Lung (tissue), 11 donors: ENCODE measurements at regions not wholly inside any gene's neighbourhood (a gene's known extent, or its start where the extent isn't known, plus 50 kb on each side); places are given as distances from the start of the nearest gene placed in this dataset.

Source experiments
- ATAC-seq: fragments of 200-7000 bp; cut with Tn5 transposase; one replicate; pipeline ENCODE4 v1.9.1; 2020; ENCODE audit warnings: moderate number of reproducible peaks; ENCODE audit not compliant: insufficient read depth, low FRiP score
- DNase-seq, 3 donors: peaks; one replicate each; pipeline ENCODE4 v3.0.0-alpha.2; 2013 to 2017
- H3K27ac ChIP-seq, 2 donors: one replicate each; pipeline ENCODE4 v1.5.1; 2013; ENCODE audit warnings: mild to moderate bottlenecking in 2 of 2, moderate library complexity in 2 of 2, control low read depth in 1 of 2, inconsistent platforms in 1 of 2, low read depth in 1 of 2, low read length in 1 of 2
- H3K27me3 ChIP-seq, 3 donors: one replicate each; pipeline ENCODE4 v1.5.1; 2013; ENCODE audit warnings: low read length in 2 of 3; ENCODE audit not compliant: control insufficient read depth in 3 of 3, insufficient read depth in 3 of 3
- H3K36me3 ChIP-seq, 4 donors: one replicate each; pipeline ENCODE4 v1.5.1; 2013; ENCODE audit warnings: low read length in 4 of 4, mild to moderate bottlenecking in 1 of 4, moderate library complexity in 1 of 4; ENCODE audit not compliant: control insufficient read depth in 4 of 4, insufficient read depth in 4 of 4
- H3K4me1 ChIP-seq, 5 donors: one replicate each; pipeline ENCODE4 v1.5.1; 2013; ENCODE audit warnings: low read length in 5 of 5, mild to moderate bottlenecking in 2 of 5, moderate library complexity in 1 of 5; ENCODE audit not compliant: control insufficient read depth in 5 of 5, insufficient read depth in 5 of 5
- H3K4me3 ChIP-seq: one replicate; pipeline ENCODE4 v1.5.1; 2013; ENCODE audit warnings: mild to moderate bottlenecking, control low read depth, moderate library complexity
- H3K9ac ChIP-seq, 2 donors: one replicate each; pipeline ENCODE4 v1.5.1; 2013; ENCODE audit warnings: low read length in 2 of 2, control low read depth in 1 of 2; ENCODE audit not compliant: insufficient read depth in 1 of 2
- H3K9me3 ChIP-seq, 4 donors: one replicate each; pipeline ENCODE4 v1.5.1; 2013; ENCODE audit warnings: low read length in 3 of 4, mild to moderate bottlenecking in 1 of 4, moderate library complexity in 1 of 4; ENCODE audit not compliant: control insufficient read depth in 4 of 4, insufficient read depth in 3 of 4
- CTCF ChIP-seq: IDR thresholded peaks from 2 replicates; pipeline ENCODE4 v1.5.1; 2012; ENCODE audit warnings: mild to moderate bottlenecking; ENCODE audit errors: control extremely low read depth, extremely low read depth
- WGBS, 2 donors: extraction: QIAGEN DNeasy Blood & Tissue Kit; methylation state at CpG; one replicate each; pipeline ENCODE4 v1.1.7; 2013; 5-methylcytosine and 5-hydroxymethylcytosine counted together
- donor health status: control.
- donor health status: control.
- donor health status: Bipolar disorder and iron deficiency.
- donor health status: healthy.
- donor health status: DM: yes; HTN: yes; CAD: no.

GRCh38 chr6:169075211-169075914 lies 178.3 kb downstream of the THBS2 start:
- ATAC-seq (no peak), DNase-seq (peak; percentile 89 to 98 (median 97))
- H3K27ac ChIP-seq, result peak overlapping the region in 1 of 2 donors; percentile 62
- H3K36me3 ChIP-seq, result no peaks in the 10 kb centered on the region
- peaks cover 0 to 29% (median 11%) of the 10 kb centered on the region in 5 donors for H3K4me1 ChIP-seq
- H3K9me3 ChIP-seq, result peaks cover 0 to 5% (median 0%) of the 10 kb centered on the region in 4 donors
- no peak overlapping the region for H3K4me3 ChIP-seq
- no peaks in the 10 kb centered on the region for H3K27me3 ChIP-seq
- no peak for TF ChIP-seq CTCF
- H3K9ac ChIP-seq, result peak overlapping the region in 1 of 2 donors; percentile 56
- 70 to 84% methylated on average over 19 of the region's 19 CpGs for WGBS, 2 donors

GRCh38 chr6:169074526-169074925 lies 179.1 kb downstream of the THBS2 start:
- H3K27ac ChIP-seq, result no peak overlapping the region
- DNase-seq (peak in 1 of 3 donors; percentile 50), ATAC-seq (no peak)
- no peak for TF ChIP-seq CTCF
- no peaks in the 10 kb centered on the region for H3K27me3 ChIP-seq
- WGBS, 2 donors, result 53 to 65% methylated on average over 4 of the region's 4 CpGs
- H3K4me3 ChIP-seq, result no peak overlapping the region
- H3K36me3 ChIP-seq, result no peaks in the 10 kb centered on the region
- H3K4me1 ChIP-seq, result peaks cover 0 to 29% (median 11%) of the 10 kb centered on the region in 5 donors
- peak overlapping the region in 1 of 2 donors; percentile 30 for H3K9ac ChIP-seq
- peaks cover 0 to 5% (median 0%) of the 10 kb centered on the region in 4 donors for H3K9me3 ChIP-seq

GRCh38 chr6:169073311-169073710 lies 180.3 kb downstream of the THBS2 start:
- Histone ChIP-seq H3K9ac (no peak overlapping the region), H3K4me1 (peaks cover 0 to 29% (median 11%) of the 10 kb centered on the region in 5 donors), H3K27me3 (no peaks in the 10 kb centered on the region), H3K9me3 (no peaks in the 10 kb centered on the region), H3K36me3 (no peaks in the 10 kb centered on the region), H3K27ac (no peak overlapping the region), H3K4me3 (no peak overlapping the region)
- ATAC-seq, result no peak
- no peak for DNase-seq
- no peak for TF ChIP-seq CTCF
- 63 to 77% methylated on average over 3 of the region's 3 CpGs for WGBS, 2 donors
